K562 (cell line): ENCODE measurements at regions not wholly inside any gene's neighbourhood (a gene's known extent, or its start where the extent isn't known, plus 50 kb on each side); places are given as distances from the start of the nearest gene placed in this dataset.

Source experiments
- ATAC-seq: fragments of 200-7000 bp; cut with Tn5 transposase; 3 replicates; pipeline ENCODE4 v1.9.1; 2020; ENCODE audit warnings: moderate library complexity
- BruUV-seq: library from RNA; stranded (reverse); fragments of 400-500 nt; replicated peaks from 2 replicates; lab custom pipeline; 2021; lab: Mats Ljungman, UMichigan
- CTCF ChIA-PET: fragments of 300-600 bp; formaldehyde crosslinking; extraction: SDS; loops from one replicate; lab custom pipeline; 2021; ENCODE audit warnings: low intra/inter-chr PET ratio; lab: Yijun Ruan, JAX
- POLR2A ChIA-PET: fragments of 300-600, 350-650 bp; sonication (Branson Sonifier 250); formaldehyde crosslinking; extraction: SDS; loops from one replicate; lab custom pipeline; 2021; ENCODE audit warnings: antibody characterized with exemption, inconsistent platforms; lab: Yijun Ruan, JAX
- DNase-seq, 4 experiments: peaks; one replicate each; pipeline versions ENCODE4 v3.0.0 to v3.0.0-alpha.2; 2011 to 2018; ENCODE audit warnings: low spot score in 3 of 4, mixed read lengths in 3 of 4; ENCODE audit errors: extremely low read depth in 1 of 4
- FAIRE-seq: peaks from 2 replicates; lab custom pipeline; 2011; peaks lifted over from hg19 to GRCh38; lab: Jason Lieb, UNC
- H2AFZ ChIP-seq: 2 replicates; pipeline ENCODE4 v1.6.0; 2011; ENCODE audit warnings: low read depth, low read length, control low read depth, inconsistent platforms
- H3K27ac ChIP-seq: fragments of 200-600 bp; 3 replicates; pipeline ENCODE4 v1.8.0; 2011; ENCODE audit warnings: low read depth, mild to moderate bottlenecking, control low read depth, inconsistent platforms, low read length, moderate library complexity, mixed read lengths; ENCODE audit errors: extremely low read depth
- H3K27me3 ChIP-seq, 2 experiments: fragments of 300-600 bp in 1 of 2; 2 replicates in 1 of 2; 3 replicates in 1 of 2; pipeline versions ENCODE4 v1.6.0 to v1.8.0; 2011; ENCODE audit warnings: inconsistent platforms in 2 of 2, low read length in 2 of 2, mild to moderate bottlenecking in 1 of 2, mixed read lengths in 1 of 2, moderate library complexity in 1 of 2; ENCODE audit not compliant: control insufficient read depth in 2 of 2, insufficient read depth in 2 of 2
- H3K36me3 ChIP-seq: fragments of 300-600 bp; 3 replicates; pipeline ENCODE4 v1.8.0; 2011; ENCODE audit warnings: mild to moderate bottlenecking, low read length, inconsistent platforms; ENCODE audit not compliant: control insufficient read depth, insufficient read depth
- H3K4me1 ChIP-seq, 2 experiments: fragments of 200-600 bp in 1 of 2; replicated peaks in 1 of 2; 2 replicates in 1 of 2; 3 replicates in 1 of 2; pipeline versions ENCODE4 v1.5.1 to v1.8.0; 2011; ENCODE audit warnings: inconsistent platforms in 2 of 2, low read length in 2 of 2, mild to moderate bottlenecking in 1 of 2, mixed read lengths in 1 of 2, moderate library complexity in 1 of 2; ENCODE audit not compliant: control insufficient read depth in 2 of 2, insufficient read depth in 2 of 2
- H3K4me2 ChIP-seq: 2 replicates; pipeline ENCODE4 v1.6.1; 2011; ENCODE audit warnings: low read length, control low read depth, inconsistent platforms, mixed read lengths; ENCODE audit not compliant: insufficient read depth
- H3K4me3 ChIP-seq: fragments of 200-600 bp; sonication (generic), shearing (Covaris generic); 2 replicates; pipeline ENCODE4 v1.5.1; 2016; ENCODE audit warnings: control low read depth, inconsistent platforms
- H3K79me2 ChIP-seq: fragments of 200-600 bp; 3 replicates; pipeline ENCODE4 v1.8.0; 2011; ENCODE audit warnings: low read length, inconsistent platforms; ENCODE audit not compliant: control insufficient read depth, insufficient read depth
- H3K9ac ChIP-seq, 2 experiments: 2 replicates each; pipeline versions ENCODE4 v1.6.0 to v1.6.1; 2011; ENCODE audit warnings: low read depth in 2 of 2, low read length in 2 of 2, control low read depth in 1 of 2, inconsistent platforms in 1 of 2, mild to moderate bottlenecking in 1 of 2, mixed read lengths in 1 of 2; ENCODE audit not compliant: insufficient read depth in 1 of 2
- H3K9me1 ChIP-seq: one replicate; pipeline ENCODE4 v1.6.0; 2011; ENCODE audit warnings: inconsistent platforms, mild to moderate bottlenecking, low read length, moderate library complexity; ENCODE audit not compliant: control insufficient read depth, insufficient read depth
- H3K9me3 ChIP-seq: replicated peaks from 2 replicates; pipeline ENCODE4 v1.5.1; 2011; ENCODE audit warnings: low read depth, low read length, inconsistent platforms; ENCODE audit not compliant: control insufficient read depth, insufficient read depth
- H4K20me1 ChIP-seq: replicated peaks from 2 replicates; pipeline ENCODE4 v1.6.1; 2011; ENCODE audit warnings: low read length, inconsistent platforms, mixed read lengths; ENCODE audit not compliant: control insufficient read depth, insufficient read depth
- HIVEP1 ChIP-seq: fragments of 250-450 bp; sonication (Bioruptor Pico); IDR thresholded peaks from 2 replicates; pipeline ENCODE4 v1.4.0; 2020; ENCODE audit warnings: mild to moderate bottlenecking
- MBD2 ChIP-seq: sonication (generic); IDR thresholded peaks from 2 replicates; pipeline ENCODE4 v1.6.1; 2016; ENCODE audit warnings: low read depth, borderline replicate concordance
- NR3C1 ChIP-seq: sonication (generic); formaldehyde crosslinking; IDR thresholded peaks from 2 replicates; pipeline ENCODE4 v1.8.1; 2022; ENCODE audit warnings: missing genetic modification reagents
- PTBP1 ChIP-seq: fragments of 200-400 bp; formaldehyde crosslinking; IDR thresholded peaks from 2 replicates; pipeline ENCODE4 v1.6.1; 2017; ENCODE audit warnings: low read depth, low read length
- RBM25 ChIP-seq: fragments of 200-400 bp; formaldehyde crosslinking; IDR thresholded peaks from 2 replicates; pipeline ENCODE4 v1.6.1; 2018; ENCODE audit warnings: low read length, low read depth, moderate library complexity; ENCODE audit not compliant: severe bottlenecking
- ZC3H11A ChIP-seq: IDR thresholded peaks from 2 replicates; pipeline ENCODE4 v1.6.1; 2012; ENCODE audit warnings: low read depth, low read length, improper control_type of control experiment
- ZNF311 ChIP-seq: fragments of 250-450 bp; sonication (Bioruptor Pico); IDR thresholded peaks from 2 replicates; pipeline ENCODE4 v1.4.0; 2020; ENCODE audit warnings: mild to moderate bottlenecking, moderate library complexity
- ZNF507 ChIP-seq: conservative IDR thresholded peaks from 2 replicates; pipeline ENCODE4 v1.6.1; 2017; ENCODE audit warnings: missing genetic modification characterization, missing compliant biosample characterization
- ZNF717 ChIP-seq: fragments of 250-450 bp; sonication (Bioruptor Pico); IDR thresholded peaks from 2 replicates; pipeline ENCODE4 v1.5.0; 2021
- WGBS: fragments of 100-300 bp; shearing (Covaris generic); methylation state at CpG from one replicate; pipeline ENCODE4 v1.1.6; 2016; ENCODE audit warnings: low coverage, mixed read lengths; ENCODE audit not compliant: insufficient coverage; ENCODE audit errors: missing lambda C conversion rate; 5-methylcytosine and 5-hydroxymethylcytosine counted together
- in situ Hi-C: fragments of 300-500 bp; cut with MboI; formaldehyde crosslinking; loops from 4 replicates; pipeline ENCODE4 v1.15.0; 2018; ENCODE audit warnings: inconsistent platforms, mixed read lengths
- intact Hi-C: fragments of 100-400 bp; cut with micrococcal nuclease; formaldehyde crosslinking; loops from 2 replicates; pipeline ENCODE4 v1.14.2; 2022
- TF ChIP-seq, protein P1 (sequence below): fragments of 250-450 bp; sonication (Bioruptor Pico); IDR thresholded peaks from 2 replicates; pipeline ENCODE4 v1.4.0; 2020; ENCODE audit warnings: borderline replicate concordance
- TF ChIP-seq, protein P2 (sequence below), 2 experiments: fragments of 450-650 bp in 1 of 2; sonication (generic) in 1 of 2; formaldehyde crosslinking; conservative IDR thresholded peaks; 2 replicates each; pipeline versions ENCODE4 v1.4.0 to v1.8.1; 2020 to 2022; ENCODE audit warnings: mild to moderate bottlenecking in 1 of 2, missing genetic modification reagents in 1 of 2
- TF ChIP-seq, protein P3 (sequence below), 3 experiments: IDR thresholded peaks in 2 of 3; conservative IDR thresholded peaks in 1 of 3; 2 replicates each; pipeline ENCODE4 v1.5.1; 2011 to 2012; ENCODE audit warnings: low read length in 3 of 3, mild to moderate bottlenecking in 3 of 3, control low read depth in 2 of 3, improper control_type of control experiment in 1 of 3, inconsistent platforms in 1 of 3, low read depth in 1 of 3, mixed read lengths in 1 of 3, moderate library complexity in 1 of 3; ENCODE audit not compliant: insufficient read depth in 2 of 3
- TF ChIP-seq, protein P4 (sequence below), 2 experiments: fragments of 450-650 bp; conservative IDR thresholded peaks; 2 replicates each; pipeline ENCODE4 v1.6.1; 2017; ENCODE audit warnings: mild to moderate bottlenecking in 2 of 2, moderate library complexity in 2 of 2

DNA sequence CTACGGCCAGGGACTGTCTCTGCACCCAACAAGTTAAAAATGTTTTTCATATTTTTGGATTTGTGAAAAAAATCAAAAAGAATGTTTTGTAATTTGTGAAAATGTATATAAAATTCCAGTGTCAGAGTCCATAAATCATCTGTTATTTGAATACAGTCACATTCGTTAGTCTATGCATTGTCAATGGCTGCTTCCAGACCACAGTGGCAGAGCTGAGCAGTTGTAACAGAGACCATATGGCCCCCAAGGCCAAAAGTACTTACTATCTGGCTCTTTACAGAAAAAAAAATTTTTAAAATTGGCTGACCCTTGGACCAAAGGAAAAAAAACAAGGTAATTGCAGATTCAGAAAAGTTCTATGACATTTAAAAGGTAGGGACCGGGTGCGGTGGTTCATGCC, 86.7 kb upstream of the ATL2 start:
- in situ Hi-C loops (no loop called here), intact Hi-C loops (no loop called here)
- CTCF ChIA-PET: no interaction called here
- H3K79me2 ChIP-seq: no peaks in the 10 kb centered on the region
- no peak overlapping the region for H3K27ac ChIP-seq
- peaks cover 4 to 8% of the 10 kb centered on the region in 2 experiments; a peak in 4 of 5 replicates for H3K4me1 ChIP-seq
- H3K4me3 ChIP-seq: no peak overlapping the region
- WGBS: 40% methylated on average over 4 of the region's 4 CpGs
- ATAC-seq (no peak), DNase-seq (no peak), FAIRE-seq (no peak)
- no TSS peak for BruUV-seq
- H3K9ac ChIP-seq: no peak overlapping the region
- no peak overlapping the region for H2AFZ ChIP-seq
- H3K4me2 ChIP-seq: no peak overlapping the region
- no peaks in the 10 kb centered on the region for H3K27me3 ChIP-seq
- H4K20me1 ChIP-seq: no peaks in the 10 kb centered on the region
- H3K9me1 ChIP-seq: no peaks in the 10 kb centered on the region
- no peaks in the 10 kb centered on the region for H3K36me3 ChIP-seq
- no peak for TF ChIP-seq RBM25
- TF ChIP-seq, protein P1, sequence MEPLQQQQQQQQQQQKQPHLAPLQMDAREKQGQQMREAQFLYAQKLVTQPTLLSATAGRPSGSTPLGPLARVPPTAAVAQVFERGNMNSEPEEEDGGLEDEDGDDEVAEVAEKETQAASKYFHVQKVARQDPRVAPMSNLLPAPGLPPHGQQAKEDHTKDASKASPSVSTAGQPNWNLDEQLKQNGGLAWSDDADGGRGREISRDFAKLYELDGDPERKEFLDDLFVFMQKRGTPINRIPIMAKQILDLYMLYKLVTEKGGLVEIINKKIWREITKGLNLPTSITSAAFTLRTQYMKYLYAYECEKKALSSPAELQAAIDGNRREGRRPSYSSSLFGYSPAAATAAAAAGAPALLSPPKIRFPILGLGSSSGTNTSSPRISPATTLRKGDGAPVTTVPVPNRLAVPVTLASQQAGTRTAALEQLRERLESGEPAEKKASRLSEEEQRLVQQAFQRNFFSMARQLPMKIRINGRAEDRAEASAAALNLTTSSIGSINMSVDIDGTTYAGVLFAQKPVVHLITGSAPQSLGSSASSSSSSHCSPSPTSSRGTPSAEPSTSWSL (CRISPR knock-in tag): no peak
- TF ChIP-seq HIVEP1: no peak
- TF ChIP-seq PTBP1: no peak
- TF ChIP-seq ZNF311 (CRISPR knock-in tag): no peak
- TF ChIP-seq ZC3H11A: no peak
- TF ChIP-seq, protein P2, sequence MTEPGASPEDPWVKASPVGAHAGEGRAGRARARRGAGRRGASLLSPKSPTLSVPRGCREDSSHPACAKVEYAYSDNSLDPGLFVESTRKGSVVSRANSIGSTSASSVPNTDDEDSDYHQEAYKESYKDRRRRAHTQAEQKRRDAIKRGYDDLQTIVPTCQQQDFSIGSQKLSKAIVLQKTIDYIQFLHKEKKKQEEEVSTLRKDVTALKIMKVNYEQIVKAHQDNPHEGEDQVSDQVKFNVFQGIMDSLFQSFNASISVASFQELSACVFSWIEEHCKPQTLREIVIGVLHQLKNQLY (CRISPR knock-in tag; conservative IDR thresholded peaks at IDR 0.05): no peak
- TF ChIP-seq ZNF717: no peak
- TF ChIP-seq, protein P3, sequence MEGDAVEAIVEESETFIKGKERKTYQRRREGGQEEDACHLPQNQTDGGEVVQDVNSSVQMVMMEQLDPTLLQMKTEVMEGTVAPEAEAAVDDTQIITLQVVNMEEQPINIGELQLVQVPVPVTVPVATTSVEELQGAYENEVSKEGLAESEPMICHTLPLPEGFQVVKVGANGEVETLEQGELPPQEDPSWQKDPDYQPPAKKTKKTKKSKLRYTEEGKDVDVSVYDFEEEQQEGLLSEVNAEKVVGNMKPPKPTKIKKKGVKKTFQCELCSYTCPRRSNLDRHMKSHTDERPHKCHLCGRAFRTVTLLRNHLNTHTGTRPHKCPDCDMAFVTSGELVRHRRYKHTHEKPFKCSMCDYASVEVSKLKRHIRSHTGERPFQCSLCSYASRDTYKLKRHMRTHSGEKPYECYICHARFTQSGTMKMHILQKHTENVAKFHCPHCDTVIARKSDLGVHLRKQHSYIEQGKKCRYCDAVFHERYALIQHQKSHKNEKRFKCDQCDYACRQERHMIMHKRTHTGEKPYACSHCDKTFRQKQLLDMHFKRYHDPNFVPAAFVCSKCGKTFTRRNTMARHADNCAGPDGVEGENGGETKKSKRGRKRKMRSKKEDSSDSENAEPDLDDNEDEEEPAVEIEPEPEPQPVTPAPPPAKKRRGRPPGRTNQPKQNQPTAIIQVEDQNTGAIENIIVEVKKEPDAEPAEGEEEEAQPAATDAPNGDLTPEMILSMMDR (IDR thresholded peaks at IDR 0.05 in 2 of 3, conservative IDR thresholded peaks at IDR 0.05 in 1 of 3; ENCODE audit: insufficient read depth in 2 of 3, low read depth in 1 of 3, low read length in 3 of 3): no peak
- TF ChIP-seq, protein P4, sequence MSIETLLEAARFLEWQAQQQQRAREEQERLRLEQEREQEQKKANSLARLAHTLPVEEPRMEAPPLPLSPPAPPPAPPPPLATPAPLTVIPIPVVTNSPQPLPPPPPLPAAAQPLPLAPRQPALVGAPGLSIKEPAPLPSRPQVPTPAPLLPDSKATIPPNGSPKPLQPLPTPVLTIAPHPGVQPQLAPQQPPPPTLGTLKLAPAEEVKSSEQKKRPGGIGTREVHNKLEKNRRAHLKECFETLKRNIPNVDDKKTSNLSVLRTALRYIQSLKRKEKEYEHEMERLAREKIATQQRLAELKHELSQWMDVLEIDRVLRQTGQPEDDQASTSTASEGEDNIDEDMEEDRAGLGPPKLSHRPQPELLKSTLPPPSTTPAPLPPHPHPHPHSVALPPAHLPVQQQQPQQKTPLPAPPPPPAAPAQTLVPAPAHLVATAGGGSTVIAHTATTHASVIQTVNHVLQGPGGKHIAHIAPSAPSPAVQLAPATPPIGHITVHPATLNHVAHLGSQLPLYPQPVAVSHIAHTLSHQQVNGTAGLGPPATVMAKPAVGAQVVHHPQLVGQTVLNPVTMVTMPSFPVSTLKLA (conservative IDR thresholded peaks at IDR 0.05): no peak
- TF ChIP-seq ZNF507 (tag): no peak
- no peak for TF ChIP-seq NR3C1
- no peak for TF ChIP-seq MBD2
- H3K9me3 ChIP-seq: no peaks in the 10 kb centered on the region
- POLR2A ChIA-PET: no interaction called here
